ENCODE measurements at regions not wholly inside any gene's neighbourhood (a gene's known extent, or its start where the extent isn't known, plus 50 kb on each side); places are given as distances from the start of the nearest gene placed in this dataset.
"Not testable (repeated sequence)": the region's sequence is repeated elsewhere in the genome, so short reads cannot be mapped to it uniquely, and the experiment has no call there.

DNA sequence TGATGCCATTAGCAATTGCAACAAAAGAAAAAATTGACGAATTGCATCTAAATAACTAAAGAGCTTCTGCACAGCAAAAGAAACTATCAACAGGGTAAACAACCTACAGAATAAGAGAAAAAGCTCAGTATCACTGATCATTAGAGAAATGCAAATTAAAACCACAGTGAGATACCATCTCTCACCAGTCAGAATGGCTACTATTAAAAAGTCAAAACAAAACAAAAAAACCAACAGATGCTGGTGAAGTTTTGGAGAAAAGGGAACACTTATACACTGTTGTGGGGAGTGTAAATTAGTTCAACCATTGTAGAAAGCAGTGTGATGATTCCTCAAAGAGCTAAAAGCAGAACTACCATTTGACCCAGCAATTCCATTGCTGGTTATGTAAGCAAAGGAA, 155.1 kb upstream of the GHR start:
- TF ChIP-seq, protein P1, sequence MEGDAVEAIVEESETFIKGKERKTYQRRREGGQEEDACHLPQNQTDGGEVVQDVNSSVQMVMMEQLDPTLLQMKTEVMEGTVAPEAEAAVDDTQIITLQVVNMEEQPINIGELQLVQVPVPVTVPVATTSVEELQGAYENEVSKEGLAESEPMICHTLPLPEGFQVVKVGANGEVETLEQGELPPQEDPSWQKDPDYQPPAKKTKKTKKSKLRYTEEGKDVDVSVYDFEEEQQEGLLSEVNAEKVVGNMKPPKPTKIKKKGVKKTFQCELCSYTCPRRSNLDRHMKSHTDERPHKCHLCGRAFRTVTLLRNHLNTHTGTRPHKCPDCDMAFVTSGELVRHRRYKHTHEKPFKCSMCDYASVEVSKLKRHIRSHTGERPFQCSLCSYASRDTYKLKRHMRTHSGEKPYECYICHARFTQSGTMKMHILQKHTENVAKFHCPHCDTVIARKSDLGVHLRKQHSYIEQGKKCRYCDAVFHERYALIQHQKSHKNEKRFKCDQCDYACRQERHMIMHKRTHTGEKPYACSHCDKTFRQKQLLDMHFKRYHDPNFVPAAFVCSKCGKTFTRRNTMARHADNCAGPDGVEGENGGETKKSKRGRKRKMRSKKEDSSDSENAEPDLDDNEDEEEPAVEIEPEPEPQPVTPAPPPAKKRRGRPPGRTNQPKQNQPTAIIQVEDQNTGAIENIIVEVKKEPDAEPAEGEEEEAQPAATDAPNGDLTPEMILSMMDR (optimal IDR thresholded peaks at IDR 0.05 in 1 of 3, IDR thresholded peaks at IDR 0.05 in 1 of 3, conservative IDR thresholded peaks at IDR 0.05 in 1 of 3; ENCODE audit: extremely low read depth in 1 of 3, insufficient read depth in 2 of 3, low read length in 3 of 3) = not testable (repeated sequence)
- not testable (repeated sequence) for TF ChIP-seq EZH2 (IDR thresholded peaks at IDR 0.05; ENCODE audit: low read length)
